Fibroblast of mammary gland (primary cell): ENCODE measurements at regions not wholly inside any gene's neighbourhood (a gene's known extent, or its start where the extent isn't known, plus 50 kb on each side); places are given as distances from the start of the nearest gene placed in this dataset.
A peak's percentile ranks its signal among the peaks of the same experiment; 100 is the strongest.

Source experiments
- DNase-seq: peaks from one replicate; pipeline ENCODE4 v3.0.0-alpha.2; 2010; ENCODE audit warnings: low read depth
- H3K4me3 ChIP-seq: 2 replicates; pipeline ENCODE4 v1.5.1; 2011; ENCODE audit warnings: low read depth, mild to moderate bottlenecking, low read length, moderate library complexity; ENCODE audit not compliant: control insufficient read depth
- TF ChIP-seq, protein P1 (sequence below): conservative IDR thresholded peaks from 2 replicates; pipeline ENCODE4 v1.5.1; 2011; ENCODE audit warnings: low read depth, low read length, inconsistent platforms; ENCODE audit not compliant: control insufficient read depth, insufficient read depth

DNA sequence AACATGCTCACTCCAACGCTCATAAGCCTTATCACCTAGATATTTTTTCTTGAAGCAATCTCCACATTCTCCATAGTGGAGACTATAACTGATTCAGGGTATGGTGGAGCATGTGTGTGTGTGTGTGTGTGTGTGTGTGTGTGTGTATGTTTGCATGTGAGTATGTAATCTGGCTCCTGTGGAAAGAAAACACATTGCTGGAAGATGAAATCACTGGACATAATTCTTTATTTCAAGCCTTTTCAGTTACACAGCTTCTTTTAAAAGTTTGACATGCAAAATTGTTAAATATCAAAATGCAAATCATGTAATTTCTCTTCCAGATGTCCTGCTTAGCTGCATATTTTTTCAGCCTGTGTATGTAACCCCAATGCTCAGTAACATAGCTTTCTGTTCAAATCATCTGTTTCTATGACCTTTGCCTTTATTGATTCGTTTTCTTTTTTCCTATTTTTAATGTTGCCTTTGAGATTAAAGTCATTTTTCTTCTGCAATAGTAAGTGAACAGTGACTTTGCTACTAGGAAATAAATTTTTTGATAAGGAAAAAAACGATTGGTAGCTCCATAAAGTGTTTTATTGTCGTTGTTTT is 80.5 kb upstream of the BTG1 start:
- no peak overlapping the region for H3K4me3 ChIP-seq
- TF ChIP-seq, protein P1, sequence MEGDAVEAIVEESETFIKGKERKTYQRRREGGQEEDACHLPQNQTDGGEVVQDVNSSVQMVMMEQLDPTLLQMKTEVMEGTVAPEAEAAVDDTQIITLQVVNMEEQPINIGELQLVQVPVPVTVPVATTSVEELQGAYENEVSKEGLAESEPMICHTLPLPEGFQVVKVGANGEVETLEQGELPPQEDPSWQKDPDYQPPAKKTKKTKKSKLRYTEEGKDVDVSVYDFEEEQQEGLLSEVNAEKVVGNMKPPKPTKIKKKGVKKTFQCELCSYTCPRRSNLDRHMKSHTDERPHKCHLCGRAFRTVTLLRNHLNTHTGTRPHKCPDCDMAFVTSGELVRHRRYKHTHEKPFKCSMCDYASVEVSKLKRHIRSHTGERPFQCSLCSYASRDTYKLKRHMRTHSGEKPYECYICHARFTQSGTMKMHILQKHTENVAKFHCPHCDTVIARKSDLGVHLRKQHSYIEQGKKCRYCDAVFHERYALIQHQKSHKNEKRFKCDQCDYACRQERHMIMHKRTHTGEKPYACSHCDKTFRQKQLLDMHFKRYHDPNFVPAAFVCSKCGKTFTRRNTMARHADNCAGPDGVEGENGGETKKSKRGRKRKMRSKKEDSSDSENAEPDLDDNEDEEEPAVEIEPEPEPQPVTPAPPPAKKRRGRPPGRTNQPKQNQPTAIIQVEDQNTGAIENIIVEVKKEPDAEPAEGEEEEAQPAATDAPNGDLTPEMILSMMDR: no peak
- DNase-seq: peak; percentile 29

DNA sequence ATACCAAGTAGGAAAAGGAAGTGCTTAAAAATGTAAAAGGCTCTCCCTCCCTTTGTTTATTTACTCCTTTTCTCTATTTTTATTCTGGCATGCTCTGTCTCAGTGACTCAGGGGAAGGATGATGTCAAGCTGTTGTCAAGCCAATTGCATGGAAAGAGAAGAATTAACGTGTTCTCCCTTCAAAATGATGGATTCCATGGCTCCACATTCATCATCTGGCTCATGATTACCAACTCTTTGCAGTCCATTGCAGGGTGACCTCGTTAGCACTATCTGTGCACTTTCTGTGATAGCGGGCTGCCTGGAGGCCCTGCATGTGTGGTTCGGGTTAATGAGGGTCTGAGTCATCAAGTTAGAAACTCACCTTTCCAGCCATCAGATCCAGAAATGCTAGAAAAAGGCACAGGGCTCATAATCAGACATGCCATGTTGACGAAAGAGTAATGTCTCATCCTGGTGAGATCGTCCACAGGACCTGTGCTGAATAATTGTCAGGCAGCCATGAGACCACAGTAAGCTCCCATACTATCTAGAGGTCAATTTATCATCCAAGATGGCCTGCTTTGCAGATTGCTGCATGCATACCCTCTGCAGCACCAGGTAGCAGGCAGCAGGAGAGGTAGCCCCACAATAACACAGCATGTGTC is 79.2 kb upstream of the BTG1 start:
- no peak overlapping the region for H3K4me3 ChIP-seq
- TF ChIP-seq, protein P1: no peak
- peak; percentile 81 for DNase-seq

DNA sequence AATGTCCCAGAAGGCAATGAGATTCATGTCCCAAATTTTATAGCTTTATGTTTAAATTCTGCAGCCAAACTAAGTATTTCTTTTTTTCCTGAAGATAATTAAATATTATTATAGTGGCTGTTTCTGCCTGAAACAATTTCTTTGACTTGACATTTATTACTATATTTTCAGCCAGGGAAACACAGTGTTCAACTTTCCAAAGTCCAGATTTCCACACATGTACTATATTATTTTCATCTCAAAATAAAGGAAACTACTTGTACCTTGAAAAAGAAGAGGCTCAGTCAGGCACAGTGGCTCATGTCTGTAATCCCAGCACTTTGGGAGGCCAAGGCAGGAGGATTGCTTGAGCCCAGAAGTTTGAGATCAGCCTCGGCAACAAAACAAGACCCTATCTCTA is 77.8 kb upstream of the BTG1 start:
- H3K4me3 ChIP-seq: no peak overlapping the region
- TF ChIP-seq, protein P1: no peak
- DNase-seq: no peak

DNA sequence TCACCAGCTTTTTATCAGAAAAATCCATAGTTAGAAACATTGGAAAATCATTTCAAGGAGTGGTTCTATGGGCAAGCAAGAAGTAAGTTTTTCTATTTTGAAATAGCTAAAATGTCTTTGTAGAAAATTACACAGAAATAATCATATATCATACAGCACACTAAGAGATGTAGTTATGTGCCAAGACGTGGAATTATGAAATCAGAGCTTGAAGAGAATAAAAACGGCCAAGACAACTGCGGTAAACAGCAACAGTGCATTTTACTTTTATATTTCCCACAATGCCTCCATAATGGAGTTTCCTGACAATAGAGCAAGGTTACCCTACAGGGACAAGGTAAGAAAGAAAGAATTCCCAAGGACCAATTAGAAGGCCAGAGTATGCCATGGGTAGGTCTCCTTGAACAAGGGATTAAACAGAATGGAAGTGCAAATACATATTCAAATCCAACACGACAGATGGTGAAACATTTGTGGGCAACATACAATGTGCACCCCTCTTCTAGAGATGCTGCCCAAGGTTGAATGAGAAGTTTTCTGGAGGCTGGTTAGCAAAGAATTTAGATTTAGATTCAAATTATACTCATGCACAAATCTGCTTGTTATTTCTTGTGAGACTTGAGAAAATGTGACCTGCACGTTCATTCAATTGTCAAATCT is 76.1 kb upstream of the BTG1 start:
- TF ChIP-seq, protein P1: no peak
- DNase-seq: no peak
- no peak overlapping the region for H3K4me3 ChIP-seq

DNA sequence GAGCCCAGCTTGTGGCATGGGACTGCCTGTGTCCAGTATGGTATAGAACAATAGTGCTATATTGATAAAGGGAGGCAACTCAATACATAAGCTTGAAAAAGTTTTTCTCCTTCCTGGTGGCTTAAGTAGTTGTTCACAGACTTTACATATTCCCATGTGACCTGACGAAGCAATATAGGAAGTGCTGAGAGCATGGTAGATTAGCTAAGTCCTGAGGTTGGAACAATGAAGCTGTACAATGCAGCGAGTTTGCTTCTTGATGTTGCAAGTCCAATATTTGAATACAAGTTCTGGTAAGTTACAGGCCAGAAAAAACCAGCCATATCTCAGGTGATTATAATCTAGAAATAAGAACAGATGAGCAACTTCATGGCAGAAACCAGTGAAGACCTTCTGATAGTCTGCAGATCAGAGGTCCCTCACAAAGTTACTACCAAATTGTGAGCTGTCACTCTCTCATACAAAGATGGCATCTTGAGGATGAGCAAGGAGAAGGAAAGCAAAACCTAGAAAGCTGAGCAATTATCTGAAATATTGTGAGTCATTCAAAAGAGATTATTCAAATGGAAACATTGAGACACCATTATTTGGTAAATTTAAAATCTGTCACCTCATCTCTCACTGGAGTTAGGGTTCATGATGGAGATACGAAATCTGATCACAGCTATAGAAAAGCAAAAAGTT is 72.9 kb upstream of the BTG1 start:
- DNase-seq: no peak
- TF ChIP-seq, protein P1: no peak
- no peak overlapping the region for H3K4me3 ChIP-seq

DNA sequence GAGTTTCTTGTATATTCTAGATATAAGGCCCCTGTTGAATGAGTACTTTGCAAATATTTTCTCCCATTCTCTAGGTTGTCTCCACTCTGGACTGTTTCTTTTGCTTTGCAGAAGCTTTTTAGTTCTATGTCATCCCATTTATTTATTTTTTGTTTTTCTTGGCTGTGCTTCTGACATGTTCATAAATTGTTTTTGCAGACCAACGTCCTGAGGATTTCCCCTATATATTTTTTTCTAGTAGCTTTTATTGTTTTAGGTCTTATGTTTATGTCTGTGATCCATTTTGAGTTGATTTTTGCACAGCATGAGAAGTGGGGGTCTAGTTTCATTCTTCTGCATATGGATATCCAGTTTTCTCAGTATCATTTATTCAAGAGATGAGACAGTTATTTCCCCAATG is 70.4 kb upstream of the BTG1 start:
- TF ChIP-seq, protein P1: no peak
- DNase-seq: no peak
- H3K4me3 ChIP-seq: no peak overlapping the region
